Erythroblast (primary cell): ENCODE measurements at regions not wholly inside any gene's neighbourhood (a gene's known extent, or its start where the extent isn't known, plus 50 kb on each side); places are given as distances from the start of the nearest gene placed in this dataset.

ENCODE experiments used
- GATA1 ChIP-seq: IDR thresholded peaks from 2 replicates; pipeline ENCODE4 v1.6.1; 2011; ENCODE audit warnings: low read depth, mild to moderate bottlenecking, control low read depth, low read length, moderate library complexity
- POLR2A ChIP-seq: IDR thresholded peaks from 2 replicates; pipeline ENCODE4 v1.6.1; 2011; ENCODE audit warnings: mild to moderate bottlenecking, low read length

- TF ChIP-seq POLR2A (no peak), GATA1 (no peak)
Measured at GRCh38 chr1:5500541-5500940, 491.7 kb downstream of the NPHP4 start.
